Kidney epithelial cell (primary cell): ENCODE measurements at regions not wholly inside any gene's neighbourhood (a gene's known extent, or its start where the extent isn't known, plus 50 kb on each side); places are given as distances from the start of the nearest gene placed in this dataset.

Experiments
- DNase-seq: peaks from one replicate; pipeline ENCODE4 v3.0.0-alpha.2; 2010; ENCODE audit warnings: low read depth
- H3K27me3 ChIP-seq: 2 replicates; pipeline ENCODE4 v1.6.0; 2011; ENCODE audit warnings: low read length; ENCODE audit not compliant: control insufficient read depth, insufficient read depth
- H3K36me3 ChIP-seq: 2 replicates; pipeline ENCODE4 v1.5.1; 2011; ENCODE audit warnings: low read length; ENCODE audit not compliant: control insufficient read depth, insufficient read depth
- H3K4me3 ChIP-seq: 2 replicates; pipeline ENCODE4 v1.5.1; 2011; ENCODE audit warnings: low read depth, mild to moderate bottlenecking, control low read depth, low read length
- TF ChIP-seq, protein P1 (sequence below): IDR thresholded peaks from 2 replicates; pipeline ENCODE4 v1.5.1; 2011; ENCODE audit warnings: mild to moderate bottlenecking, moderate library complexity, low read length, control low read depth, inconsistent platforms; ENCODE audit not compliant: insufficient read depth, poor library complexity, severe bottlenecking

- TF ChIP-seq, protein P1, sequence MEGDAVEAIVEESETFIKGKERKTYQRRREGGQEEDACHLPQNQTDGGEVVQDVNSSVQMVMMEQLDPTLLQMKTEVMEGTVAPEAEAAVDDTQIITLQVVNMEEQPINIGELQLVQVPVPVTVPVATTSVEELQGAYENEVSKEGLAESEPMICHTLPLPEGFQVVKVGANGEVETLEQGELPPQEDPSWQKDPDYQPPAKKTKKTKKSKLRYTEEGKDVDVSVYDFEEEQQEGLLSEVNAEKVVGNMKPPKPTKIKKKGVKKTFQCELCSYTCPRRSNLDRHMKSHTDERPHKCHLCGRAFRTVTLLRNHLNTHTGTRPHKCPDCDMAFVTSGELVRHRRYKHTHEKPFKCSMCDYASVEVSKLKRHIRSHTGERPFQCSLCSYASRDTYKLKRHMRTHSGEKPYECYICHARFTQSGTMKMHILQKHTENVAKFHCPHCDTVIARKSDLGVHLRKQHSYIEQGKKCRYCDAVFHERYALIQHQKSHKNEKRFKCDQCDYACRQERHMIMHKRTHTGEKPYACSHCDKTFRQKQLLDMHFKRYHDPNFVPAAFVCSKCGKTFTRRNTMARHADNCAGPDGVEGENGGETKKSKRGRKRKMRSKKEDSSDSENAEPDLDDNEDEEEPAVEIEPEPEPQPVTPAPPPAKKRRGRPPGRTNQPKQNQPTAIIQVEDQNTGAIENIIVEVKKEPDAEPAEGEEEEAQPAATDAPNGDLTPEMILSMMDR, result no peak
- DNase-seq, result no peak
- Histone ChIP-seq H3K36me3 (no peaks in the 10 kb centered on the region), H3K27me3 (peaks cover 2% of the 10 kb centered on the region), H3K4me3 (no peak overlapping the region)
These were observed 65.6 kb downstream of the SERPINA3 start for GRCh38 chr14:94677747-94678146.

DNA sequence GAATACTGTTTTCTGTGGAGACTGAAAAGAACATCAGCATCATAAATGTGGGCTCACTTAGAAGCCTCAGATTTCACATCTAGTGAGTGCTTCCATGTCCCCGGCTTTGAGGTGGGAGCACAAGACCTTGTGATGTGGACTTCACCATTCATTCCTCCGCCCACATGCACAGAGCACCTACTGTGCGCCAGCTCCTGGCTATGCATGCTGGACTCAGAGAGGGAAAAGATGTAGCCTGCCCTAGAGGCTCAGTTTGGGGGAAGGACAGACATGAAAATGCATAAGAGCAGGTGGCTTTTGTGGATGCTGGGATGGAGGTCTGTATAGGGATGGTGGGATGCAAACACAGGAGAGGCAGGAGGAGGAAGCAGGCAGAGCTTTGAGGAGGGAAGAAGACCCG, 65.0 kb downstream of the SERPINA3 start:
- Histone ChIP-seq H3K4me3 (no peak overlapping the region), H3K36me3 (no peaks in the 10 kb centered on the region), H3K27me3 (peaks cover 2% of the 10 kb centered on the region)
- DNase-seq, result no peak
- TF ChIP-seq, protein P1, result no peak

- Histone ChIP-seq H3K36me3 (no peaks in the 10 kb centered on the region), H3K27me3 (peaks cover 2% of the 10 kb centered on the region), H3K4me3 (no peak overlapping the region)
- TF ChIP-seq, protein P1, result no peak
- no peak for DNase-seq
These were observed 64.4 kb downstream of the SERPINA3 start for GRCh38 chr14:94676495-94677185.

DNA sequence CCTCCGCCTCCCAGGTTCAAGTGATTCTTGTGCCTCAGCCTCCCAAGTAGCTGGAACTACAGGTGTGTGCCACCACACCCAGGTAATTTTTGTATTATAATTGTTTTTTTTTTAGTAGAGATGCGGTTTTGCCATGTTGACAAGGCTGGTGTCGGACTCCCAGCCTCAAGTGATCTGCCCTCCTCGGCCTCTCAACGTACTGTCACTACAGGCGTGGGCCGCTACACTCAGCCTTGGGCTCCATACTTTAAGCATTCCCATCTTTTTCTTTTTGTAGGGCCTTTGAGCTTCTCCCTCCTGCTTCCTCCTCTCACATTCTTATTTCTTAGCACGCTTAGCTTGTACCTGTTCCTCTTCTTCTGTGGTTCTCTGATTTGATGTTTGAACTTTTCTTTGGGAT, 62.8 kb downstream of the SERPINA3 start:
- Histone ChIP-seq H3K27me3 (peaks cover 2% of the 10 kb centered on the region), H3K36me3 (no peaks in the 10 kb centered on the region), H3K4me3 (no peak overlapping the region)
- DNase-seq, result no peak
- TF ChIP-seq, protein P1, result no peak

DNA sequence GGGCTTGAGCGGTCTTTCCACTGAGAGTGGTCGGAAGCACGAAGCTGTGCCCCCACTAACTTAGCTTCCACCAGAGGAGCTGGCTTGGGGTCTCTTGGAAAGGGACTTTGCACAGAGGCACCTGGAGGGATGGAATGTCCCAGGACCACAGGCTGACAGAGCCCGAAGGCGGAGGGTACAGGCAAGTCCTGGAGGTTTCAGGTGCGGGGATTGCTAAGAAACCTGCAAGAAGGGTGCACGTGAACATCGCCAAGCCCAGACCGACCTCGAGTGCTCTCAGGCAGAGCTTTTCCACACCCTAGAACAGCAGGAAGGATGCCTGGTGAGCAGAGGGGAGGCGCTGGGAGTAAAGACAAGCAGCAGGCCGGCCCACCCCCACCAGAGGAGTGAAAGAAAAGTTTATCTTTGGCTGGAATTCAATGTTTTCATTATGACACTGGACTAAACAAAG, 61.6 kb downstream of the SERPINA3 start:
- peaks cover 2% of the 10 kb centered on the region for H3K27me3 ChIP-seq
- DNase-seq, result no peak
- TF ChIP-seq, protein P1, result no peak
- no peaks in the 10 kb centered on the region for H3K36me3 ChIP-seq
- H3K4me3 ChIP-seq, result no peak overlapping the region
